Hepatocyte (in vitro differentiated cells): ENCODE measurements at regions not wholly inside any gene's neighbourhood (a gene's known extent, or its start where the extent isn't known, plus 50 kb on each side); places are given as distances from the start of the nearest gene placed in this dataset.
"Not testable (repeated sequence)": the region's sequence is repeated elsewhere in the genome, so short reads cannot be mapped to it uniquely, and the experiment has no call there.

ENCODE experiments used
- DNase-seq: peaks from one replicate; pipeline ENCODE4 v3.0.0-alpha.2; 2016; ENCODE audit warnings: low spot score
- H2AFZ ChIP-seq: fragments of 200-600 bp; sonication (generic); 2 replicates; pipeline ENCODE4 v1.6.0; 2016; ENCODE audit warnings: antibody characterized with exemption, mild to moderate bottlenecking
- H3K27ac ChIP-seq: fragments of 200-600 bp; sonication (generic); 2 replicates; pipeline ENCODE4 v1.5.1; 2016; ENCODE audit warnings: mild to moderate bottlenecking
- H3K27me3 ChIP-seq: fragments of 200-600 bp; sonication (generic); 2 replicates; pipeline ENCODE4 v1.6.1; 2016
- H3K36me3 ChIP-seq: fragments of 200-600 bp; sonication (generic); replicated peaks from 2 replicates; pipeline ENCODE4 v1.5.1; 2016; ENCODE audit warnings: low read depth; ENCODE audit not compliant: insufficient read depth
- H3K4me1 ChIP-seq: fragments of 200-600 bp; sonication (generic); 2 replicates; pipeline ENCODE4 v1.5.1; 2016; ENCODE audit warnings: mild to moderate bottlenecking, moderate library complexity; ENCODE audit not compliant: insufficient read depth
- H3K4me2 ChIP-seq: fragments of 200-600 bp; sonication (generic); 2 replicates; pipeline ENCODE4 v1.6.0; 2016
- H3K4me3 ChIP-seq: fragments of 200-600 bp; sonication (generic); 2 replicates; pipeline ENCODE4 v1.5.1; 2016; ENCODE audit warnings: mild to moderate bottlenecking
- H3K79me2 ChIP-seq: fragments of 200-600 bp; sonication (generic); 2 replicates; pipeline ENCODE4 v1.6.0; 2017; ENCODE audit warnings: mild to moderate bottlenecking
- H3K9me2 ChIP-seq: fragments of 200-600 bp; sonication (generic); replicated peaks from 2 replicates; pipeline ENCODE4 v1.6.0; 2017; ENCODE audit warnings: mild to moderate bottlenecking; ENCODE audit not compliant: insufficient read depth
- H3K9me3 ChIP-seq: fragments of 200-600 bp; sonication (generic); 2 replicates; pipeline ENCODE4 v1.5.1; 2016; ENCODE audit warnings: low read depth, mild to moderate bottlenecking
- H4K20me1 ChIP-seq: fragments of 200-600 bp; sonication (generic); 2 replicates; pipeline ENCODE4 v1.6.0; 2016; ENCODE audit warnings: mild to moderate bottlenecking; ENCODE audit not compliant: insufficient read depth, poor library complexity, severe bottlenecking
- CTCF ChIP-seq: fragments of 200-600 bp; sonication (generic); IDR thresholded peaks from 2 replicates; pipeline ENCODE4 v1.5.1; 2016; ENCODE audit warnings: antibody characterized with exemption, mild to moderate bottlenecking; ENCODE audit not compliant: poor library complexity
- EZH2 ChIP-seq: fragments of 200-600 bp; sonication (generic); IDR thresholded peaks from 2 replicates; pipeline ENCODE4 v1.6.1; 2016; ENCODE audit warnings: antibody characterized with exemption, mild to moderate bottlenecking, borderline replicate concordance
- EZH2phosphoT487 ChIP-seq: fragments of 200-600 bp; sonication (generic); IDR thresholded peaks from one replicate; pipeline ENCODE4 v1.6.1; 2018; ENCODE audit warnings: antibody characterized with exemption, mild to moderate bottlenecking, low read depth, moderate library complexity; ENCODE audit not compliant: unreplicated experiment, severe bottlenecking
- WGBS: methylation state at CpG from one replicate; pipeline ENCODE4 v1.1.6; 2016; ENCODE audit warnings: low lambda C conversion rate; ENCODE audit errors: missing lambda C conversion rate; 5-methylcytosine and 5-hydroxymethylcytosine counted together

GRCh38 chr11:89566972-89567371 lies 75.8 kb upstream of the NOX4 start:
- H2AFZ ChIP-seq, result no peak overlapping the region
- H3K4me2 ChIP-seq, result no peak overlapping the region
- no peak overlapping the region for H3K27ac ChIP-seq
- H3K4me1 ChIP-seq, result no peaks in the 10 kb centered on the region
- H3K27me3 ChIP-seq, result no peaks in the 10 kb centered on the region
- H3K4me3 ChIP-seq, result no peak overlapping the region
- H3K9me3 ChIP-seq, result no peaks in the 10 kb centered on the region
- TF ChIP-seq EZH2phosphoT487 (no peak), CTCF (no peak), EZH2 (no peak)
- no peaks in the 10 kb centered on the region for H4K20me1 ChIP-seq
- no peak for DNase-seq
- H3K79me2 ChIP-seq, result no peaks in the 10 kb centered on the region
- no peaks in the 10 kb centered on the region for H3K36me3 ChIP-seq
- WGBS, result 93% methylated on average over 4 of the region's 4 CpGs
- H3K9me2 ChIP-seq, result no peaks in the 10 kb centered on the region

GRCh38 chr11:89569387-89569786 lies 78.2 kb upstream of the NOX4 start:
- 77% methylated on average over 5 of the region's 5 CpGs for WGBS

GRCh38 chr11:89571706-89572105 lies 80.5 kb upstream of the NOX4 start:
- H3K36me3 ChIP-seq, H4K20me1 ChIP-seq, H3K9me3 ChIP-seq, H3K4me1 ChIP-seq, DNase-seq, H3K27me3 ChIP-seq, H3K79me2 ChIP-seq, H3K9me2 ChIP-seq, H2AFZ ChIP-seq, H3K4me3 ChIP-seq, H3K4me2 ChIP-seq, H3K27ac ChIP-seq: not testable (repeated sequence)
- WGBS, result 88% methylated on average over 2 of the region's 2 CpGs

More at GRCh38 chr11:89569387-89569786, 78.2 kb upstream of the NOX4 start:
- H4K20me1 ChIP-seq, H3K79me2 ChIP-seq, H3K9me2 ChIP-seq, H3K4me2 ChIP-seq, H3K36me3 ChIP-seq, H3K4me1 ChIP-seq, H3K9me3 ChIP-seq, H3K27ac ChIP-seq, H3K4me3 ChIP-seq, H3K27me3 ChIP-seq, DNase-seq, H2AFZ ChIP-seq: not testable (repeated sequence)

- H3K9me3 ChIP-seq, H3K9me2 ChIP-seq: not testable (repeated sequence)
- DNase-seq, result peak; percentile 19
Measured at GRCh38 chr11:89575846-89576245, 84.7 kb upstream of the NOX4 start.

GRCh38 chr11:89577428-89577827 lies 86.3 kb upstream of the NOX4 start:
- 44% methylated on average over 1 of the region's 1 CpG for WGBS
- H3K4me2 ChIP-seq, result peak overlapping the region; percentile 25
- H3K79me2 ChIP-seq, H3K9me2 ChIP-seq, H4K20me1 ChIP-seq, H3K4me1 ChIP-seq, H3K4me3 ChIP-seq, H3K27ac ChIP-seq, H3K9me3 ChIP-seq, DNase-seq, H3K27me3 ChIP-seq, H3K36me3 ChIP-seq, H2AFZ ChIP-seq: not testable (repeated sequence)

More at GRCh38 chr11:89575846-89576245, 84.7 kb upstream of the NOX4 start:
- not testable (repeated sequence) for H3K4me1 ChIP-seq, H3K4me2 ChIP-seq, H3K4me3 ChIP-seq, H4K20me1 ChIP-seq, H2AFZ ChIP-seq, H3K36me3 ChIP-seq, H3K79me2 ChIP-seq, H3K27me3 ChIP-seq
- peak overlapping the region; percentile 52 for H3K27ac ChIP-seq

GRCh38 chr11:89583580-89583979 lies 92.4 kb upstream of the NOX4 start:
- Histone ChIP-seq H4K20me1 (no peaks in the 10 kb centered on the region), H2AFZ (no peak overlapping the region), H3K4me2 (no peak overlapping the region), H3K9me2 (no peaks in the 10 kb centered on the region), H3K27ac (peak overlapping the region; percentile 9), H3K9me3 (no peaks in the 10 kb centered on the region), H3K36me3 (no peaks in the 10 kb centered on the region), H3K4me3 (no peak overlapping the region), H3K4me1 (peaks cover 10% of the 10 kb centered on the region), H3K79me2 (no peaks in the 10 kb centered on the region), H3K27me3 (no peaks in the 10 kb centered on the region)
- WGBS, result 39% methylated on average over 2 of the region's 2 CpGs
- DNase-seq, result peak; percentile 25
- TF ChIP-seq EZH2, result no peak
- TF ChIP-seq EZH2phosphoT487, result no peak
- TF ChIP-seq CTCF, result no peak

DNA sequence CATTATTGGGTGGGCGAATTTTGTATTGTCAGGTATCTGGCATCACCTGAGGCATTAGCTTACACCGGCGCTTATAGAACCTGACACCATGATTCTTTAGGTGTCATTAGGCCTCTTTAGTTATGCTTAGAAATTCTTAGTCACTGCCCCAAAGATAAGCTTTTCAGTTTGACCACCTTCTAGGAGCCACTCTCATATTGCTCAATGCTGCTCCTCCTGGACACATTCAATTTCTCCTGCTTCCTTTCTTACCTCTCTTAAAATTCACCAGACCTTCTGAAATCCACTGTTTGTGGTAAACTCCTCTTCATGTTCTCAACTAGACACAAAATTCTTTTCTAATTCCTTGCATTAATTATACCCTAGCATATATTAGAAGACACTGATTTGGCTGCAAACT lies 93.9 kb upstream of the NOX4 start:
- WGBS, result 90% methylated on average over 3 of the region's 3 CpGs
- not testable (repeated sequence) for H3K4me2 ChIP-seq, H3K27me3 ChIP-seq, H3K36me3 ChIP-seq, H3K9me3 ChIP-seq, DNase-seq, H2AFZ ChIP-seq, H4K20me1 ChIP-seq, H3K79me2 ChIP-seq, H3K27ac ChIP-seq, H3K9me2 ChIP-seq, H3K4me3 ChIP-seq
- peaks cover 10% of the 10 kb centered on the region for H3K4me1 ChIP-seq
